HL-60 (cell line): ENCODE measurements at regions not wholly inside any gene's neighbourhood (a gene's known extent, or its start where the extent isn't known, plus 50 kb on each side); places are given as distances from the start of the nearest gene placed in this dataset.

ENCODE experiments used
- CTCF ChIP-seq: IDR thresholded peaks from one replicate; pipeline ENCODE4 v1.5.1; 2011; ENCODE audit warnings: low read length, control low read depth, inconsistent platforms; ENCODE audit not compliant: insufficient read depth
- GABPA ChIP-seq: IDR thresholded peaks from 2 replicates; pipeline ENCODE4 v1.6.1; 2012; ENCODE audit warnings: low read depth
- POLR2AphosphoS5 ChIP-seq: IDR thresholded peaks from 2 replicates; pipeline ENCODE4 v1.6.1; 2012; ENCODE audit warnings: low read depth
- REST ChIP-seq: IDR thresholded peaks from 2 replicates; pipeline ENCODE4 v1.6.1; 2012; ENCODE audit warnings: low read depth; ENCODE audit not compliant: insufficient replicate concordance
- SPI1 ChIP-seq: IDR thresholded peaks from 2 replicates; pipeline ENCODE4 v1.6.1; 2012; ENCODE audit warnings: low read depth, mild to moderate bottlenecking, borderline replicate concordance

- TF ChIP-seq CTCF (no peak), POLR2AphosphoS5 (no peak), SPI1 (no peak), REST (no peak), GABPA (no peak)
Observed at GRCh38 chr10:125263551-125263950, 103.2 kb upstream of the CTBP2 start.
